Progenitor cell of endocrine pancreas (in vitro differentiated cells): ENCODE measurements at regions not wholly inside any gene's neighbourhood (a gene's known extent, or its start where the extent isn't known, plus 50 kb on each side); places are given as distances from the start of the nearest gene placed in this dataset.

Experiments
- DNase-seq: peaks from one replicate; pipeline ENCODE4 v3.0.0; 2021; ENCODE audit warnings: low spot score; ENCODE audit not compliant: unreplicated experiment
- H3K27ac Mint-ChIP-seq: 2 replicates; pipeline ENCODE4 v1.8.0; 2021; ENCODE audit warnings: mild to moderate bottlenecking, moderate library complexity, mixed read lengths
- H3K27me3 Mint-ChIP-seq: 2 replicates; pipeline ENCODE4 v1.8.0; 2021; ENCODE audit warnings: mixed read lengths
- H3K36me3 Mint-ChIP-seq: 2 replicates; pipeline ENCODE4 v1.8.0; 2022; ENCODE audit warnings: mixed read lengths; ENCODE audit not compliant: insufficient read depth
- H3K4me1 Mint-ChIP-seq: 2 replicates; pipeline ENCODE4 v1.8.0; 2021; ENCODE audit warnings: low read depth, mixed read lengths
- H3K4me3 Mint-ChIP-seq: 2 replicates; pipeline ENCODE4 v1.8.0; 2021; ENCODE audit warnings: low read depth, mild to moderate bottlenecking, moderate library complexity, mixed read lengths
- H3K9me3 Mint-ChIP-seq: 2 replicates; pipeline ENCODE4 v1.8.0; 2021; ENCODE audit warnings: low read depth, mixed read lengths
- TF ChIP-seq, protein P1 (sequence below): fragments of 200-600 bp; sonication (generic); IDR thresholded peaks from one replicate; pipeline ENCODE4 v1.5.0; 2021; ENCODE audit warnings: antibody characterized with exemption, mild to moderate bottlenecking; ENCODE audit not compliant: unreplicated experiment

DNA sequence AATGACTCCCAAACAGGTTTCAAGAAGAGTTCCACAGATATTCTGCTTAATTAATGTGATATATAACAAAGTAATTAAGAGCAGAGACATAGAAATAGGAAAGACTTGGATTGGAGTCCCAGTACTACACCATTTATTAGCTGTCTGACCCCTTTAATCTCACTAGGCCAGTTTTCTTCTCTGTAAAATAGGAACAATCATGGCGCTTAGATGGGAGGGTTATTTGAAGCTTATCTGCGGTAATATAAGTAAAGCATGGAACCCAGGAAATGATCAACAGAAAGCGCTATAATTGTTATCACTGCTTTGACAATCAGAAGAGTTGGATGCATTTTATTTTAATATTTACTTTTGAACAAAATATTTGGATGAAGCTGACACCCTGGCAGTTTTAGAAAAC lies 71.3 kb upstream of the IFNE start:
- DNase-seq = no peak
- TF ChIP-seq, protein P1, sequence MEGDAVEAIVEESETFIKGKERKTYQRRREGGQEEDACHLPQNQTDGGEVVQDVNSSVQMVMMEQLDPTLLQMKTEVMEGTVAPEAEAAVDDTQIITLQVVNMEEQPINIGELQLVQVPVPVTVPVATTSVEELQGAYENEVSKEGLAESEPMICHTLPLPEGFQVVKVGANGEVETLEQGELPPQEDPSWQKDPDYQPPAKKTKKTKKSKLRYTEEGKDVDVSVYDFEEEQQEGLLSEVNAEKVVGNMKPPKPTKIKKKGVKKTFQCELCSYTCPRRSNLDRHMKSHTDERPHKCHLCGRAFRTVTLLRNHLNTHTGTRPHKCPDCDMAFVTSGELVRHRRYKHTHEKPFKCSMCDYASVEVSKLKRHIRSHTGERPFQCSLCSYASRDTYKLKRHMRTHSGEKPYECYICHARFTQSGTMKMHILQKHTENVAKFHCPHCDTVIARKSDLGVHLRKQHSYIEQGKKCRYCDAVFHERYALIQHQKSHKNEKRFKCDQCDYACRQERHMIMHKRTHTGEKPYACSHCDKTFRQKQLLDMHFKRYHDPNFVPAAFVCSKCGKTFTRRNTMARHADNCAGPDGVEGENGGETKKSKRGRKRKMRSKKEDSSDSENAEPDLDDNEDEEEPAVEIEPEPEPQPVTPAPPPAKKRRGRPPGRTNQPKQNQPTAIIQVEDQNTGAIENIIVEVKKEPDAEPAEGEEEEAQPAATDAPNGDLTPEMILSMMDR = no peak
- Mint-ChIP-seq H3K4me1 (peaks cover 51% of the 10 kb centered on the region), H3K9me3 (no peaks in the 10 kb centered on the region), H3K4me3 (no peak overlapping the region), H3K27me3 (no peaks in the 10 kb centered on the region), H3K36me3 (peaks cover 3% of the 10 kb centered on the region), H3K27ac (no peak overlapping the region)

DNA sequence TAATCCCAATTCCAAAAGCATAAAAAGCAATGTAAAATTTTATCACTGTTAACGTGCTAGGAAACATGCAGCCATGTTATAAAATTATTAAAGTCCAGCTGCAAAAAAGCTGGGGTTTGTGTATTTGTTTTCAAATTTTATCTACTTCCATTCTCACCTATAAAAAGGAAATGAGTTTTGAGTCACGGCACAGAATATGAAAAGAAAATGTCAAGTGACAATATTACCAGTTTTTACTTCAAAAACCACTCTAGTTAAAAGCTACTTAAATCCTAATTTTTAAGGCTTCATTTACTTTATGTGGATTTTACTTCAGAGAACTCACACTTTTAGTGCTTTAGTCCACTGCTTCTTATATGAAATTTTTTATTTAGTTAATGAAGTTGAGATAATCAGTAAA lies 72.7 kb upstream of the IFNE start:
- Mint-ChIP-seq H3K4me1 (peaks cover 50% of the 10 kb centered on the region), H3K27ac (no peak overlapping the region), H3K4me3 (no peak overlapping the region), H3K36me3 (peaks cover 2% of the 10 kb centered on the region), H3K27me3 (no peaks in the 10 kb centered on the region), H3K9me3 (no peaks in the 10 kb centered on the region)
- TF ChIP-seq, protein P1 = no peak
- no peak for DNase-seq

DNA sequence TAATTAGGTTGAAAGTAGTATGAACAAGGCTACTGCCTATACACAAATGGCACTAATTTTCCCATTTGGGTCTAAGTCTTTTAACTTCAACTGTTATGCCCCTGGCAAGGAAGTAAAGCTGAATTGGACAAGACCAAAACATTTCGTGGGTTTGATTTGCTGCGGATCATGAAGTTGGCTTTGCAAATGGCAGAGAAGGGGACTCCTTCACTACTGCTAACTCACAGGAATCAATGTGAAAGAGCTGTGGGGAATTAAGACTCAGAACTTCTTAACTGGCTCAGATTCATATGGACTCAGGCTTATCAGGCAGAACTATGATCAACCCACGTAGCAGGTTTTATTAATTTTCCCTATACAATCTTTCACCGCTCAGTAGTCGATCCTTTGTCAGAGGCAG lies 73.8 kb upstream of the IFNE start:
- TF ChIP-seq, protein P1 = no peak
- no peak for DNase-seq
- Mint-ChIP-seq H3K36me3 (no peaks in the 10 kb centered on the region), H3K27me3 (no peaks in the 10 kb centered on the region), H3K27ac (peak overlapping the region; percentile 10), H3K9me3 (no peaks in the 10 kb centered on the region), H3K4me1 (peaks cover 55% of the 10 kb centered on the region), H3K4me3 (peak overlapping the region; percentile 0)

DNA sequence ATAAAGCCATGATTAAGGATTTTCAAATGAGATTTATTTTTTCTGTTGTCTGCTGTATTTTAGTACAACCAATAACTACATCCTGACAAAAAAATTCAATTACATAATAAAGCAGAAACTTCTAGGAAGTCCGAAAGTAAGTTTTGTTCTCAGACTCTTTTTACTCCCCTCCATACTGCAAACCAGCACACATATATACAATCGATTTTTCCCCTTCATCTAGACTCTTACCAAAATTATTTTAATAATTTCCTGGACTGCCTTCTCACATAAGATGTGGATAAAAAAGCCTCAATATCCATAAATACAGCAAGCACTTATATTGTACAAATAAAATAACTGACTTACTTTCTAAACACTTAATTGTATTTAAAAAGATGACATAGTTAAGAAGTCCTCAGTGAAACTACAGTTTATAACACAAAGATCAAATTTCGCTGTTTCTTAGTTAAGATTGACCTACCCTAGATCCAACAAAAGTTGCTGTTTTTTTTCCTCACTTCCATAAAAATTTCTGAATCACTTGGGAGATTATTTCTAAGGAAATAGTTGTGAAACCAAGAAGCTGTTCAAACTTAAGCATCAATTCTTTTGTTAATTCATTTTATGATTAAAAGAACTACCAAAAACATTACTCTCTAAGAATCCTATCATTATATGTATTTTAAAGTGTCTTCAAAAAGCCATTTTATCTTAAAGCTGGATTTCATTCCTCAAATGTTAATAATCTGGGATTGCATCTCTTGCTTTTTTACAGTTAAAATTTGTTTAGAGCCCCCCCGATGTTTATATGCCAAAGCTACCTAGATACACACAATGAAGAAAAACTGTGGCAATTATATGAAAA lies 74.7 kb upstream of the IFNE start:
- Mint-ChIP-seq H3K4me3 (peak overlapping the region; percentile 96), H3K9me3 (no peaks in the 10 kb centered on the region), H3K27ac (no peak overlapping the region), H3K27me3 (no peaks in the 10 kb centered on the region), H3K4me1 (peaks cover 47% of the 10 kb centered on the region), H3K36me3 (no peaks in the 10 kb centered on the region)
- DNase-seq = no peak
- TF ChIP-seq, protein P1 = no peak

DNA sequence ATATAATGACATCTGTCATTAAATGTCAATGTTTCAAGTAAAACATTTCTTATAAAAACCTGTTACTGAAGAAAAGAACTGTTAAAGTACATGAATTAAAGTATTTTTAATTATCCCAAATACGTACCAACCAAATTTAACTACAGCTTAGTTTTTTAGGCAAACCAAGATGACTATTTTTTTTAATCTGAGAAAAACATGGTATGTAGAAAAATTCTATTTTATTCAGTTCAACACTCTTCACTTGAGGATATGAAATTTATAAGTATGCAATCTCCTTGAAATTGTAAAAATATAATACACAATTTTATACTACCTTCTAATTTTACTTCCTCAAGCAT lies 75.3 kb upstream of the IFNE start:
- H3K4me1 Mint-ChIP-seq = peaks cover 42% of the 10 kb centered on the region
- DNase-seq = no peak
- H3K9me3 Mint-ChIP-seq = no peaks in the 10 kb centered on the region
- H3K4me3 Mint-ChIP-seq = peak overlapping the region; percentile 96
- TF ChIP-seq, protein P1 = no peak
- no peaks in the 10 kb centered on the region for H3K36me3 Mint-ChIP-seq
- no peaks in the 10 kb centered on the region for H3K27me3 Mint-ChIP-seq
- no peak overlapping the region for H3K27ac Mint-ChIP-seq
